Calu3 (cell line): ENCODE measurements at regions not wholly inside any gene's neighbourhood (a gene's known extent, or its start where the extent isn't known, plus 50 kb on each side); places are given as distances from the start of the nearest gene placed in this dataset.

Source experiments
- BruUV-seq: library from RNA; stranded (reverse); fragments of 400-500 nt; replicated peaks from 2 replicates; lab custom pipeline; 2021; lab: Mats Ljungman, UMichigan
- CTCF ChIA-PET: fragments of 300-600 bp; sonication (Branson Sonifier 250); formaldehyde crosslinking; loops from one replicate; lab custom pipeline; 2022; ENCODE audit warnings: antibody characterized with exemption; lab: Charles Lee
- DNase-seq: peaks from one replicate; pipeline ENCODE4 v3.0.0; 2022
- H3K27ac Mint-ChIP-seq: one replicate; pipeline ENCODE4 v1.8.0; 2022; ENCODE audit warnings: mixed read lengths; ENCODE audit not compliant: unreplicated experiment
- H3K27me3 Mint-ChIP-seq: one replicate; pipeline ENCODE4 v1.8.0; 2022; ENCODE audit warnings: mixed read lengths; ENCODE audit not compliant: unreplicated experiment
- H3K36me3 Mint-ChIP-seq: one replicate; pipeline ENCODE4 v1.8.0; 2022; ENCODE audit warnings: mild to moderate bottlenecking, moderate library complexity, mixed read lengths; ENCODE audit not compliant: insufficient read depth, unreplicated experiment
- H3K4me1 Mint-ChIP-seq: one replicate; pipeline ENCODE4 v1.8.0; 2022; ENCODE audit warnings: mild to moderate bottlenecking, low read depth, mixed read lengths; ENCODE audit not compliant: unreplicated experiment
- H3K4me3 Mint-ChIP-seq: one replicate; pipeline ENCODE4 v1.8.0; 2022; ENCODE audit warnings: mild to moderate bottlenecking, low read depth, moderate library complexity, mixed read lengths; ENCODE audit not compliant: unreplicated experiment
- H3K9me3 Mint-ChIP-seq: one replicate; pipeline ENCODE4 v1.8.0; 2022; ENCODE audit warnings: low read depth, mixed read lengths; ENCODE audit not compliant: unreplicated experiment
- CTCF ChIP-seq: fragments of 200-600 bp; IDR thresholded peaks from one replicate; pipeline ENCODE4 v1.8.0; 2022; ENCODE audit warnings: antibody characterized with exemption; ENCODE audit not compliant: unreplicated experiment
- intact Hi-C: fragments of 100-400 bp; cut with micrococcal nuclease; formaldehyde crosslinking; loops from one replicate; pipeline ENCODE4 v1.10.0; 2022; ENCODE audit not compliant: unreplicated experiment

- Mint-ChIP-seq H3K4me1 (no peaks in the 10 kb centered on the region), H3K27ac (no peak overlapping the region), H3K36me3 (no peaks in the 10 kb centered on the region), H3K27me3 (no peaks in the 10 kb centered on the region), H3K4me3 (no peak overlapping the region), H3K9me3 (no peaks in the 10 kb centered on the region)
- no peak for TF ChIP-seq CTCF
- no peak for DNase-seq
- BruUV-seq, result no TSS peak
- CTCF ChIA-PET, result no interaction called here
- intact Hi-C loops, result no loop called here
Measured at GRCh38 chr2:70036290-70036689, 51.0 kb upstream of the PCBP1 start.

- Mint-ChIP-seq H3K27ac (no peak overlapping the region), H3K4me3 (no peak overlapping the region), H3K4me1 (no peaks in the 10 kb centered on the region), H3K27me3 (no peaks in the 10 kb centered on the region), H3K36me3 (no peaks in the 10 kb centered on the region), H3K9me3 (no peaks in the 10 kb centered on the region)
- intact Hi-C loops, result no loop called here
- no TSS peak for BruUV-seq
- CTCF ChIA-PET, result no interaction called here
- DNase-seq, result no peak
- no peak for TF ChIP-seq CTCF
Measured at GRCh38 chr2:70035344-70035844, 51.9 kb upstream of the PCBP1 start.

GRCh38 chr2:70030724-70031420 lies 56.4 kb upstream of the PCBP1 start:
- Mint-ChIP-seq H3K4me1 (no peaks in the 10 kb centered on the region), H3K27ac (no peak overlapping the region), H3K9me3 (no peaks in the 10 kb centered on the region), H3K27me3 (no peaks in the 10 kb centered on the region), H3K36me3 (no peaks in the 10 kb centered on the region), H3K4me3 (no peak overlapping the region)
- no peak for DNase-seq
- TF ChIP-seq CTCF, result no peak
- no TSS peak for BruUV-seq
- intact Hi-C loops, result no loop called here
- CTCF ChIA-PET, result no interaction called here

GRCh38 chr2:70029814-70030409 lies 57.4 kb upstream of the PCBP1 start:
- no peak for TF ChIP-seq CTCF
- Mint-ChIP-seq H3K4me1 (no peaks in the 10 kb centered on the region), H3K27ac (no peak overlapping the region), H3K36me3 (no peaks in the 10 kb centered on the region), H3K27me3 (no peaks in the 10 kb centered on the region), H3K9me3 (no peaks in the 10 kb centered on the region), H3K4me3 (no peak overlapping the region)
- no peak for DNase-seq
- intact Hi-C loops, result no loop called here
- CTCF ChIA-PET, result no interaction called here
- BruUV-seq, result no TSS peak
